Neural crest cell (in vitro differentiated cells): ENCODE measurements at regions not wholly inside any gene's neighbourhood (a gene's known extent, or its start where the extent isn't known, plus 50 kb on each side); places are given as distances from the start of the nearest gene placed in this dataset.

Experiments used
- DNase-seq: peaks from one replicate; pipeline ENCODE4 v3.0.0; 2021; ENCODE audit warnings: low read depth, mixed read lengths, low spot score
- H3K27ac Mint-ChIP-seq: one replicate; pipeline ENCODE4 v1.8.0; 2021; ENCODE audit warnings: mild to moderate bottlenecking, mixed read lengths; ENCODE audit not compliant: unreplicated experiment
- H3K27me3 Mint-ChIP-seq: 2 replicates; pipeline ENCODE4 v1.8.0; 2021; ENCODE audit warnings: low read depth, mild to moderate bottlenecking, mixed read lengths
- H3K36me3 Mint-ChIP-seq: 2 replicates; pipeline ENCODE4 v1.8.0; 2021; ENCODE audit warnings: low read depth, mild to moderate bottlenecking, mixed read lengths
- H3K4me1 Mint-ChIP-seq: 2 replicates; pipeline ENCODE4 v1.8.0; 2021; ENCODE audit warnings: mixed read lengths
- H3K4me3 Mint-ChIP-seq: one replicate; pipeline ENCODE4 v1.8.0; 2021; ENCODE audit warnings: mild to moderate bottlenecking, mixed read lengths
- H3K9me3 Mint-ChIP-seq: 2 replicates; pipeline ENCODE4 v1.8.0; 2021; ENCODE audit warnings: mixed read lengths
- CTCF ChIP-seq: fragments of 200-600 bp; sonication (generic); conservative IDR thresholded peaks from 2 replicates; pipeline ENCODE4 v1.5.0; 2021; ENCODE audit warnings: antibody characterized with exemption, mild to moderate bottlenecking

DNA sequence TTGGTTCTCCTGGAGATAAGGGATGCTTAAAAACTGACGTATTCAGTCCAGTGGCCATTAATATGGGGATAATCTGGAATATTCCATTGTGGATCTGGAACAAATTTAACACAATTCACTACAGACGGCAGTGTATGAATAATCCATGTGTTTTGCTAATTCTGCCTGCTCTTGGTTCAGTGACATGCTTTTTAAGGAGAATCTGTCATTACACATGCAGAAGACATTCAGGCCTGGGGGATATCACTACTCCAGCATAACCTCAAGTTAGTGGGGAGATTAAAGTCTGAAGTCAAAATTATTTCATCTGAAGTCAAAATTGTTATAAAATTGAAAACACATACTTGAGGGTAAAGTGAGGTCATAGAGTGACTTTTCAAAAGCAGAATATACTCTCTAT, 789.3 kb downstream of the USP25 start:
- H3K27ac Mint-ChIP-seq, result no peak overlapping the region
- H3K9me3 Mint-ChIP-seq, result peaks cover 11% of the 10 kb centered on the region
- TF ChIP-seq CTCF, result no peak
- H3K4me1 Mint-ChIP-seq, result no peaks in the 10 kb centered on the region
- H3K4me3 Mint-ChIP-seq, result no peak overlapping the region
- peaks cover 3% of the 10 kb centered on the region for H3K36me3 Mint-ChIP-seq
- H3K27me3 Mint-ChIP-seq, result no peaks in the 10 kb centered on the region
- no peak for DNase-seq

DNA sequence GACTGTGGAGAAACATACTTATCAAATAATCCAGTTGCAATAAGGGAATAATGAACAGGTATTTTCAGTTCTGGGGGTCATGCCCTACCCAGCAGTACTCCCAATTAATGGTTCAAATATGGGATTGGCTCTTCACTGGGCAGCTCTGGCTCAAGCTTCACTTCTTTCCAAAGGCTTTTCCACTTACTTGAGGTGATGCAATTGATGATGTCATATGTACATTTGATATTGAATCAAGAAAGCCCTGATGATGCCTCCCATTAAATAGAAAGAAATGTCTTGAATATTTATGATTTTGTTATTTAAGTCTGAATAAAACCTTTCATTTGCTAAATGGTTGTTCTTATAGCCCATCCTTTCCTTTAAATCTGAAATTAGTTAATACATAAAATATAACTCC, 789.9 kb downstream of the USP25 start:
- Mint-ChIP-seq H3K9me3 (peaks cover 8% of the 10 kb centered on the region), H3K4me1 (no peaks in the 10 kb centered on the region), H3K27ac (no peak overlapping the region), H3K36me3 (no peaks in the 10 kb centered on the region), H3K4me3 (no peak overlapping the region), H3K27me3 (no peaks in the 10 kb centered on the region)
- no peak for TF ChIP-seq CTCF
- no peak for DNase-seq

- DNase-seq, result no peak
- peaks cover under 1% of the 10 kb centered on the region for H3K36me3 Mint-ChIP-seq
- H3K27ac Mint-ChIP-seq, result no peak overlapping the region
- no peak for TF ChIP-seq CTCF
- no peak overlapping the region for H3K4me3 Mint-ChIP-seq
- no peaks in the 10 kb centered on the region for H3K9me3 Mint-ChIP-seq
- H3K4me1 Mint-ChIP-seq, result no peaks in the 10 kb centered on the region
- no peaks in the 10 kb centered on the region for H3K27me3 Mint-ChIP-seq
Measured at GRCh38 chr21:16522548-16522947, 792.8 kb downstream of the USP25 start.

GRCh38 chr21:16530656-16531055, 800.9 kb downstream of the USP25 start:
- Mint-ChIP-seq H3K27me3 (no peaks in the 10 kb centered on the region), H3K4me1 (peaks cover 5% of the 10 kb centered on the region), H3K4me3 (no peak overlapping the region), H3K36me3 (peaks cover 11% of the 10 kb centered on the region), H3K9me3 (peaks cover 8% of the 10 kb centered on the region), H3K27ac (no peak overlapping the region)
- no peak for DNase-seq
- TF ChIP-seq CTCF, result no peak

- Mint-ChIP-seq H3K36me3 (peaks cover 9% of the 10 kb centered on the region), H3K4me3 (no peak overlapping the region), H3K27me3 (no peaks in the 10 kb centered on the region), H3K9me3 (peaks cover 8% of the 10 kb centered on the region), H3K27ac (no peak overlapping the region), H3K4me1 (peaks cover 5% of the 10 kb centered on the region)
- no peak for TF ChIP-seq CTCF
- DNase-seq, result no peak
Measured at GRCh38 chr21:16532840-16533239, 803.1 kb downstream of the USP25 start.
